ENCODE measurements at regions not wholly inside any gene's neighbourhood (a gene's known extent, or its start where the extent isn't known, plus 50 kb on each side); places are given as distances from the start of the nearest gene placed in this dataset.

DNA sequence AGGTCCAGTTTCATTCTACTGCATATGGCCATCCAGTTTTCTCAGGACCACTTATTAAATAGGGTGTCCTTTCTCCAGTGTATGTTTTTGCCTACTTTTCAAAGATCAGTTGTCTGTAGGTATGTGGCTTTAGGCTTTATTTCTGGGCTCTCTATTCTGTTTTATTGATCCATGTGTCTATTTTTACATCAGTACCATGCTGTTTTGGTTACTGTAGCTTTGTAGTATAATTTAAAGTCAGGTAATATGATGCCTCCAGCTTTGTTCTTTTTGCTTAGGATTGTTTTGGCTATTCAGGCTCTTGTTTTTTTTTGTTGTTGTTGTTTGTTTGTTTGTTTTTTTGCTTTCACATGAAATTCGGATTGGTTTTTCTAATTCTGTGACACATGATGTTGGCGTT, 124.4 kb upstream of the SLC35F3 start:
- no peak for DNase-seq
- TF ChIP-seq, protein P1, sequence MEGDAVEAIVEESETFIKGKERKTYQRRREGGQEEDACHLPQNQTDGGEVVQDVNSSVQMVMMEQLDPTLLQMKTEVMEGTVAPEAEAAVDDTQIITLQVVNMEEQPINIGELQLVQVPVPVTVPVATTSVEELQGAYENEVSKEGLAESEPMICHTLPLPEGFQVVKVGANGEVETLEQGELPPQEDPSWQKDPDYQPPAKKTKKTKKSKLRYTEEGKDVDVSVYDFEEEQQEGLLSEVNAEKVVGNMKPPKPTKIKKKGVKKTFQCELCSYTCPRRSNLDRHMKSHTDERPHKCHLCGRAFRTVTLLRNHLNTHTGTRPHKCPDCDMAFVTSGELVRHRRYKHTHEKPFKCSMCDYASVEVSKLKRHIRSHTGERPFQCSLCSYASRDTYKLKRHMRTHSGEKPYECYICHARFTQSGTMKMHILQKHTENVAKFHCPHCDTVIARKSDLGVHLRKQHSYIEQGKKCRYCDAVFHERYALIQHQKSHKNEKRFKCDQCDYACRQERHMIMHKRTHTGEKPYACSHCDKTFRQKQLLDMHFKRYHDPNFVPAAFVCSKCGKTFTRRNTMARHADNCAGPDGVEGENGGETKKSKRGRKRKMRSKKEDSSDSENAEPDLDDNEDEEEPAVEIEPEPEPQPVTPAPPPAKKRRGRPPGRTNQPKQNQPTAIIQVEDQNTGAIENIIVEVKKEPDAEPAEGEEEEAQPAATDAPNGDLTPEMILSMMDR (conservative IDR thresholded peaks at IDR 0.05), result no peak
- Mint-ChIP-seq H3K36me3 (ENCODE audit: low read depth) (no peaks in the 10 kb centered on the region), H3K27ac (no peak overlapping the region), H3K9me3 (peaks cover 23% of the 10 kb centered on the region), H3K4me1 (no peaks in the 10 kb centered on the region), H3K27me3 (ENCODE audit: insufficient read depth) (no peaks in the 10 kb centered on the region), H3K4me3 (no peak overlapping the region)
- Histone ChIP-seq H3K4me1 (ENCODE audit: control insufficient read depth, insufficient read depth, low read length) (no peaks in the 10 kb centered on the region), H3K9ac (ENCODE audit: extremely low read depth, low read length, poor library complexity, severe bottlenecking) (no peak overlapping the region), H3K4me3 (ENCODE audit: low read length) (peak overlapping the region; percentile 12), H3K36me3 (ENCODE audit: control insufficient read depth, insufficient read depth, low read length) (no peaks in the 10 kb centered on the region), H3K27ac (ENCODE audit: low read depth, low read length) (no peak overlapping the region), H3K9me3 (ENCODE audit: control insufficient read depth, low read length) (peaks cover 12% of the 10 kb centered on the region), H3K27me3 (ENCODE audit: control insufficient read depth, insufficient read depth, low read length, poor library complexity, severe bottlenecking) (no peaks in the 10 kb centered on the region)
- 95 to 100% methylated on average over 1 to 2 of the region's 2 CpGs for WGBS, 2 experiments (ENCODE audit: insufficient coverage in 1 of 2, insufficient read length in 1 of 2)

DNA sequence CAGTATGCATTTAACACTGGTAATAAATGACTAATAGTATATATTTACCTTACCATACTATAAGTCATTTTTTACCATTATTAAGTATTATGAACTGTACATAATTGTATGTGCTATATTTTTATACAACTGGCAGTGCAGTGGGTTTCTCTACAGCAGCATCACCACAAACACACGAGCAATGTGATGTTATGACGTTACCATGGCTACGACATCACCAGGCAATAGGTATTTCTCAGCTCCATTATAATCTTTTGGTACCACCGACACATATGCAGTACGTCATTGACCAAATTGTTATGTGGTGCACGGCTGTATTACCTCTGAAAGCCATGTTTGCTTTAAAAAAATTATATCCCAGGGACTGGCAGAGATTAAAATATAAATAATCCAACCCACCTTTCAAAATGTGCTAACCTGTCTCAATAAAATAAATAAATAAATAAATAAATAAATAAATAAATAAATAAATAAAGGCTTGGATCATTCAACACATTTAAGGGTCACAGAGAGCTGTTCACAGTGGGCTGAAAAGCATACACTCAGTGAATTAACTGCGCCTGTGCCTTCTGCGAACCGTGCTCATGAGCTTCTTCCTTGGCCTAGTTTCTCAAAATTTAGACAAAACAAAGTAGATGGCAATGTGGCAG, 121.4 kb upstream of the SLC35F3 start:
- TF ChIP-seq, protein P1 (conservative IDR thresholded peaks at IDR 0.05), result no peak
- H3K9ac ChIP-seq (ENCODE audit: extremely low read depth, low read length, poor library complexity, severe bottlenecking), result no peak overlapping the region
- DNase-seq, result no peak
- WGBS, 2 experiments (ENCODE audit: insufficient coverage in 1 of 2, insufficient read length in 1 of 2), result 78 to 95% methylated on average over 7 to 9 of the region's 9 CpGs
- Mint-ChIP-seq H3K27me3 (ENCODE audit: insufficient read depth) (no peaks in the 10 kb centered on the region), H3K27ac (no peak overlapping the region), H3K36me3 (ENCODE audit: low read depth) (no peaks in the 10 kb centered on the region), H3K9me3 (peaks cover 20% of the 10 kb centered on the region), H3K4me3 (no peak overlapping the region), H3K4me1 (no peaks in the 10 kb centered on the region)
- H3K4me3 ChIP-seq (ENCODE audit: low read length), result no peak overlapping the region
- no peaks in the 10 kb centered on the region for H3K27me3 ChIP-seq (ENCODE audit: control insufficient read depth, insufficient read depth, low read length, poor library complexity, severe bottlenecking)
- H3K9me3 ChIP-seq (ENCODE audit: control insufficient read depth, low read length), result peaks cover 12% of the 10 kb centered on the region
- H3K4me1 ChIP-seq (ENCODE audit: control insufficient read depth, insufficient read depth, low read length), result no peaks in the 10 kb centered on the region
- H3K27ac ChIP-seq (ENCODE audit: low read depth, low read length), result no peak overlapping the region
- H3K36me3 ChIP-seq (ENCODE audit: control insufficient read depth, insufficient read depth, low read length), result no peaks in the 10 kb centered on the region

DNA sequence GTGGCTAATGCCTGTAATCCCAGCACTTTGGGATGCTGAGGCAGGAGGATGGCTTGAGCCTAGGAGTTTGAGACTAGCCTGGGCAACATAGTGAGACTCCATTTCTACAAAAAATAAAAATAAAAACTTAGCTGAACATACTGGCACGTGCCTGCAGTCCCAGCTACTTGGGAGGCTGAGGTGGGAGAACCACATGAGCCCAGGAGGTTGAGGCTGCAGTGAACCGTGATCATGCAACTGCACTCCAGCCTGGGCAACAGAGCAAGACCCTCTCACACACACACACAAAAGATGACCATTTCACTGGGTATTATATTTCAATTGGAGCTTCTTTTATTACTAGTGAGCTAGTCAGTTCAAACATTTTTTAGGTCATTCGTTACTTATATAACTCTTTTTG, 116.9 kb upstream of the SLC35F3 start:
- no peaks in the 10 kb centered on the region for H3K27me3 ChIP-seq (ENCODE audit: control insufficient read depth, insufficient read depth, low read length, poor library complexity, severe bottlenecking)
- no peak overlapping the region for H3K27ac ChIP-seq (ENCODE audit: low read depth, low read length)
- DNase-seq, result no peak
- TF ChIP-seq, protein P1 (conservative IDR thresholded peaks at IDR 0.05), result no peak
- H3K9ac ChIP-seq (ENCODE audit: extremely low read depth, low read length, poor library complexity, severe bottlenecking), result no peak overlapping the region
- H3K4me1 ChIP-seq (ENCODE audit: control insufficient read depth, insufficient read depth, low read length), result no peaks in the 10 kb centered on the region
- Mint-ChIP-seq H3K4me1 (no peaks in the 10 kb centered on the region), H3K9me3 (no peaks in the 10 kb centered on the region), H3K27ac (no peak overlapping the region), H3K36me3 (ENCODE audit: low read depth) (no peaks in the 10 kb centered on the region), H3K27me3 (ENCODE audit: insufficient read depth) (peaks cover 3% of the 10 kb centered on the region), H3K4me3 (no peak overlapping the region)
- no peaks in the 10 kb centered on the region for H3K36me3 ChIP-seq (ENCODE audit: control insufficient read depth, insufficient read depth, low read length)
- H3K9me3 ChIP-seq (ENCODE audit: control insufficient read depth, low read length), result no peaks in the 10 kb centered on the region
- no peak overlapping the region for H3K4me3 ChIP-seq (ENCODE audit: low read length)
- 83 to 88% methylated on average over 1 to 2 of the region's 3 CpGs for WGBS, 2 experiments (ENCODE audit: insufficient coverage in 1 of 2, insufficient read length in 1 of 2)

Measured in endodermal cell (in vitro differentiated cells).